Neural progenitor cell (in vitro differentiated cells): ENCODE measurements at regions not wholly inside any gene's neighbourhood (a gene's known extent, or its start where the extent isn't known, plus 50 kb on each side); places are given as distances from the start of the nearest gene placed in this dataset.

Experiments used
- EZH2phosphoT487 ChIP-seq: fragments of 200-600 bp; sonication (generic); IDR thresholded peaks from 2 replicates; pipeline ENCODE4 v1.6.1; 2017; ENCODE audit warnings: antibody characterized with exemption
- TF ChIP-seq, protein P1 (sequence below): fragments of 200-600 bp; sonication (generic); IDR thresholded peaks from 2 replicates; pipeline ENCODE4 v1.5.1; 2017; ENCODE audit warnings: antibody characterized with exemption, mild to moderate bottlenecking

DNA sequence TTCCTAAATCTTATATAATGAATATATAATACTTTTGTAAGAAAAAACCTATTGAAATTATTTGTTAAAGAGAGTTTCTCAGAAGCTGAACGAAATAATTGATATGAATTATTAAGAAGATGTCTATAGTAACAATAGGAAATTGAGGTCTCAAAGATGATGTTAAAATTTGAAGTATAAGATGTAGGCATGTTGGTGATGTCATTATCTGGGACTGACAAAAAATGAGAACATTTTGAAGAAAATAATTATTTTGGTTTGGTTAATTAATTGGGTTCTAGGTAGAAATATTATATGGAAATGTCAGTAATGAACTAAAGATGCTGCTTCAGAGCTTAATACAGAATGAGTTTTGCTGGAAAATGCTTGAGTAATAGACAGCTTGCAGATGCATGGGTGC is 501.4 kb upstream of the ST8SIA4 start:
- TF ChIP-seq, protein P1, sequence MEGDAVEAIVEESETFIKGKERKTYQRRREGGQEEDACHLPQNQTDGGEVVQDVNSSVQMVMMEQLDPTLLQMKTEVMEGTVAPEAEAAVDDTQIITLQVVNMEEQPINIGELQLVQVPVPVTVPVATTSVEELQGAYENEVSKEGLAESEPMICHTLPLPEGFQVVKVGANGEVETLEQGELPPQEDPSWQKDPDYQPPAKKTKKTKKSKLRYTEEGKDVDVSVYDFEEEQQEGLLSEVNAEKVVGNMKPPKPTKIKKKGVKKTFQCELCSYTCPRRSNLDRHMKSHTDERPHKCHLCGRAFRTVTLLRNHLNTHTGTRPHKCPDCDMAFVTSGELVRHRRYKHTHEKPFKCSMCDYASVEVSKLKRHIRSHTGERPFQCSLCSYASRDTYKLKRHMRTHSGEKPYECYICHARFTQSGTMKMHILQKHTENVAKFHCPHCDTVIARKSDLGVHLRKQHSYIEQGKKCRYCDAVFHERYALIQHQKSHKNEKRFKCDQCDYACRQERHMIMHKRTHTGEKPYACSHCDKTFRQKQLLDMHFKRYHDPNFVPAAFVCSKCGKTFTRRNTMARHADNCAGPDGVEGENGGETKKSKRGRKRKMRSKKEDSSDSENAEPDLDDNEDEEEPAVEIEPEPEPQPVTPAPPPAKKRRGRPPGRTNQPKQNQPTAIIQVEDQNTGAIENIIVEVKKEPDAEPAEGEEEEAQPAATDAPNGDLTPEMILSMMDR = no peak
- no peak for TF ChIP-seq EZH2phosphoT487
